ENCODE measurements at regions not wholly inside any gene's neighbourhood (a gene's known extent, or its start where the extent isn't known, plus 50 kb on each side); places are given as distances from the start of the nearest gene placed in this dataset.

DNA sequence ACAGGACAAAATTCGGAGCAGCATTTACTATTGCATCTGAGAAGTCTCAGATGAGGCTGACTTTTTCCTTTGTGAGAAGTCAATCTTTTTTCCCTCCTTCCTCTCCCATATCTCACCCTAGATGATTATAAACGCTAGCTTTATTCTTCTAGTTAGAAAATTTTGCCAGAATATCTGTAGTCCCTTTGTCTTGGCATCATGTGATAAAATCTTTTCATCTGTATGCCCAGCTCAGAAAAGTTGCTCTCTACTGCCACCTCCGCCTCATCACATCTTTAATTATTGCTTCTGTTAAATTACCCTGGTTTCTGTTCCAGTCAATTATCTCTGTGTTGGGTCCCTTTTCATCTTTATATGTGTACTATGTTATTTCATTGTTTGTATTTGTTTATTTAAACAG, 210.8 kb upstream of the SLC35G4 start:
- TF ChIP-seq, protein P1, sequence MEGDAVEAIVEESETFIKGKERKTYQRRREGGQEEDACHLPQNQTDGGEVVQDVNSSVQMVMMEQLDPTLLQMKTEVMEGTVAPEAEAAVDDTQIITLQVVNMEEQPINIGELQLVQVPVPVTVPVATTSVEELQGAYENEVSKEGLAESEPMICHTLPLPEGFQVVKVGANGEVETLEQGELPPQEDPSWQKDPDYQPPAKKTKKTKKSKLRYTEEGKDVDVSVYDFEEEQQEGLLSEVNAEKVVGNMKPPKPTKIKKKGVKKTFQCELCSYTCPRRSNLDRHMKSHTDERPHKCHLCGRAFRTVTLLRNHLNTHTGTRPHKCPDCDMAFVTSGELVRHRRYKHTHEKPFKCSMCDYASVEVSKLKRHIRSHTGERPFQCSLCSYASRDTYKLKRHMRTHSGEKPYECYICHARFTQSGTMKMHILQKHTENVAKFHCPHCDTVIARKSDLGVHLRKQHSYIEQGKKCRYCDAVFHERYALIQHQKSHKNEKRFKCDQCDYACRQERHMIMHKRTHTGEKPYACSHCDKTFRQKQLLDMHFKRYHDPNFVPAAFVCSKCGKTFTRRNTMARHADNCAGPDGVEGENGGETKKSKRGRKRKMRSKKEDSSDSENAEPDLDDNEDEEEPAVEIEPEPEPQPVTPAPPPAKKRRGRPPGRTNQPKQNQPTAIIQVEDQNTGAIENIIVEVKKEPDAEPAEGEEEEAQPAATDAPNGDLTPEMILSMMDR (IDR thresholded peaks at IDR 0.05; ENCODE audit: low read length): peak; percentile 51
- no peak for TF ChIP-seq EZH2 (IDR thresholded peaks at IDR 0.05; ENCODE audit: borderline replicate concordance, low read length)
